Ovary (tissue), 7 donors: ENCODE measurements at regions not wholly inside any gene's neighbourhood (a gene's known extent, or its start where the extent isn't known, plus 50 kb on each side); places are given as distances from the start of the nearest gene placed in this dataset.
"Not testable (repeated sequence)": the region's sequence is repeated elsewhere in the genome, so short reads cannot be mapped to it uniquely, and the experiment has no call there.

Source experiments
- DNase-seq, 5 donors: peaks; one replicate each; pipeline ENCODE4 v3.0.0-alpha.2; 2019 to 2020
- H3K27ac ChIP-seq, 2 donors: fragments of 200-600 bp; one replicate each; pipeline versions ENCODE4 v1.5.1 to v1.8.0; 2019 to 2022
- H3K27me3 ChIP-seq: fragments of 200-600 bp; one replicate; pipeline ENCODE4 v1.8.0; 2022
- H3K36me3 ChIP-seq: fragments of 200-600 bp; sonication (generic); one replicate; pipeline ENCODE4 v1.5.1; 2019
- H3K4me1 ChIP-seq: one replicate; pipeline ENCODE4 v1.8.1; 2013; ENCODE audit warnings: mild to moderate bottlenecking, moderate library complexity; ENCODE audit not compliant: insufficient read depth
- H3K4me3 ChIP-seq: fragments of 200-600 bp; sonication (generic); one replicate; pipeline ENCODE4 v1.5.1; 2017
- H3K9me3 ChIP-seq, 2 donors: fragments of 200-600 bp in 1 of 2; sonication (generic) in 1 of 2; one replicate each; pipeline versions ENCODE4 v1.5.1 to v1.8.1; 2013 to 2019; ENCODE audit warnings: mild to moderate bottlenecking in 1 of 2, moderate library complexity in 1 of 2
- CTCF ChIP-seq, 3 donors: fragments of 450-650 bp in 2 of 3; fragments of 200-600 bp in 1 of 3; IDR thresholded peaks; one replicate each; pipeline versions ENCODE4 v1.5.1 to v1.8.0; 2016 to 2022; ENCODE audit warnings: antibody characterized with exemption in 3 of 3, mild to moderate bottlenecking in 1 of 3
- EP300 ChIP-seq: sonication (generic); formaldehyde crosslinking; IDR thresholded peaks from one replicate; pipeline ENCODE4 v1.6.1; 2017; ENCODE audit warnings: antibody characterized with exemption
- POLR2A ChIP-seq: fragments of 450-650 bp; IDR thresholded peaks from one replicate; pipeline ENCODE4 v1.6.1; 2017; ENCODE audit warnings: antibody characterized with exemption, mild to moderate bottlenecking, moderate library complexity
- WGBS, 3 donors: extraction: QIAGEN DNeasy Blood & Tissue Kit in 1 of 3; methylation state at CpG; one replicate each; pipeline versions ENCODE4 v1.1.5 to v1.1.7; 2013 to 2017; 5-methylcytosine and 5-hydroxymethylcytosine counted together
- intact Hi-C, 4 donors: fragments of 100-400 bp; cut with DNase I; formaldehyde crosslinking; loops; one replicate each; pipeline versions ENCODE4 v1.11.0 to v1.15.1; 2022 to 2023
- donor health status: DM: no; HTN: no; CAD: no; lungs with moderate emphysema.
- donor health status: DM: no; HTN: no; CAD: no.
- donor health status: Bipolar disorder and iron deficiency.
- donor health status: DM: no; HTN: no; CAD: no.
- donor health status: DM: yes; HTN: yes; CAD: no.

- Histone ChIP-seq H3K36me3 (no peaks in the 10 kb centered on the region), H3K9me3 (no peaks in the 10 kb centered on the region), H3K27me3 (no peaks in the 10 kb centered on the region), H3K4me3 (no peak overlapping the region), H3K4me1 (no peaks in the 10 kb centered on the region), H3K27ac (no peak overlapping the region)
- intact Hi-C loops, result no loop called here
- TF ChIP-seq CTCF (IDR thresholded peaks at IDR 0.05) (no peak), EP300 (no peak), POLR2A (no peak)
- no peak for DNase-seq
Observed at GRCh38 chr7:120064565-120064964, 208.4 kb upstream of the KCND2 start.

- H3K27ac ChIP-seq, H3K9me3 ChIP-seq, H3K4me1 ChIP-seq, H3K4me3 ChIP-seq, intact Hi-C loops, H3K36me3 ChIP-seq, H3K27me3 ChIP-seq, DNase-seq: not testable (repeated sequence)
Observed at GRCh38 chr7:120066898-120067297, 206.1 kb upstream of the KCND2 start.

GRCh38 chr7:120070201-120070600 is 202.8 kb upstream of the KCND2 start:
- intact Hi-C loops, result no loop called here
- no peaks in the 10 kb centered on the region for H3K36me3 ChIP-seq
- 74 to 100% (median 87%) methylated on average over 1 of the region's 1 CpG for WGBS, 3 donors
- H3K4me3 ChIP-seq, result no peak overlapping the region
- no peak overlapping the region for H3K27ac ChIP-seq
- TF ChIP-seq EP300 (no peak), CTCF (IDR thresholded peaks at IDR 0.05) (no peak), POLR2A (no peak)
- H3K27me3 ChIP-seq, result no peaks in the 10 kb centered on the region
- no peak for DNase-seq
- H3K4me1 ChIP-seq, result no peaks in the 10 kb centered on the region
- H3K9me3 ChIP-seq, result no peaks in the 10 kb centered on the region

GRCh38 chr7:120077777-120078176 is 195.2 kb upstream of the KCND2 start:
- DNase-seq, result no peak
- H3K4me3 ChIP-seq, result no peak overlapping the region
- H3K4me1 ChIP-seq, result no peaks in the 10 kb centered on the region
- no peak overlapping the region for H3K27ac ChIP-seq
- intact Hi-C loops, result no loop called here
- H3K36me3 ChIP-seq, result no peaks in the 10 kb centered on the region
- TF ChIP-seq POLR2A (no peak), EP300 (no peak), CTCF (IDR thresholded peaks at IDR 0.05) (no peak)
- 76 to 80% (median 79%) methylated on average over 3 of the region's 3 CpGs for WGBS, 3 donors
- H3K27me3 ChIP-seq, result no peaks in the 10 kb centered on the region
- no peaks in the 10 kb centered on the region for H3K9me3 ChIP-seq

GRCh38 chr7:120079022-120079421 is 194.0 kb upstream of the KCND2 start:
- no peaks in the 10 kb centered on the region for H3K27me3 ChIP-seq
- intact Hi-C loops, result no loop called here
- WGBS, 3 donors, result 68 to 71% (median 71%) methylated on average over 1 of the region's 1 CpG
- no peaks in the 10 kb centered on the region for H3K9me3 ChIP-seq
- H3K4me1 ChIP-seq, result no peaks in the 10 kb centered on the region
- no peak for DNase-seq
- H3K36me3 ChIP-seq, result no peaks in the 10 kb centered on the region
- no peak for TF ChIP-seq EP300
- no peak for TF ChIP-seq CTCF (IDR thresholded peaks at IDR 0.05)
- no peak for TF ChIP-seq POLR2A
- no peak overlapping the region for H3K27ac ChIP-seq
- H3K4me3 ChIP-seq, result no peak overlapping the region
